Activated T-cell treated with anti-CD3 and anti-CD28 coated beads for 24 hours (primary cell): ENCODE measurements at regions not wholly inside any gene's neighbourhood (a gene's known extent, or its start where the extent isn't known, plus 50 kb on each side); places are given as distances from the start of the nearest gene placed in this dataset.

ENCODE experiments used
- DNase-seq: peaks from one replicate; pipeline ENCODE4 v3.0.0-alpha.2; 2020; ENCODE audit warnings: low read depth

- DNase-seq, result no peak
Observed at GRCh38 chr2:104447831-104448434, 406.0 kb upstream of the POU3F3 start.

GRCh38 chr2:104448661-104449440 is 405.1 kb upstream of the POU3F3 start:
- DNase-seq, result no peak

- no peak for DNase-seq
Observed at GRCh38 chr2:104452558-104452957, 401.4 kb upstream of the POU3F3 start.

GRCh38 chr2:104462731-104463130 is 391.2 kb upstream of the POU3F3 start:
- no peak for DNase-seq

- DNase-seq, result no peak
Observed at GRCh38 chr2:104465981-104466380, 387.9 kb upstream of the POU3F3 start.

- no peak for DNase-seq
Observed at GRCh38 chr2:104468846-104469245, 385.1 kb upstream of the POU3F3 start.

- DNase-seq, result no peak
Observed at GRCh38 chr2:104472076-104472475, 381.8 kb upstream of the POU3F3 start.

- DNase-seq, result no peak
Observed at GRCh38 chr2:104473546-104473945, 380.4 kb upstream of the POU3F3 start.

GRCh38 chr2:104474716-104475115 is 379.2 kb upstream of the POU3F3 start:
- no peak for DNase-seq

- DNase-seq, result no peak
Observed at GRCh38 chr2:104476075-104476474, 377.8 kb upstream of the POU3F3 start.

GRCh38 chr2:104476563-104476988 is 377.3 kb upstream of the POU3F3 start:
- no peak for DNase-seq

GRCh38 chr2:104481341-104481740 is 372.6 kb upstream of the POU3F3 start:
- no peak for DNase-seq

- no peak for DNase-seq
Observed at GRCh38 chr2:104487366-104487765, 366.5 kb upstream of the POU3F3 start.

GRCh38 chr2:104493698-104494097 is 360.2 kb upstream of the POU3F3 start:
- no peak for DNase-seq

GRCh38 chr2:104501342-104501741 is 352.6 kb upstream of the POU3F3 start:
- no peak for DNase-seq

GRCh38 chr2:104501929-104502328 is 352.0 kb upstream of the POU3F3 start:
- DNase-seq, result no peak

GRCh38 chr2:104502901-104503300 is 351.0 kb upstream of the POU3F3 start:
- no peak for DNase-seq

GRCh38 chr2:104504331-104505073 is 349.4 kb upstream of the POU3F3 start:
- no peak for DNase-seq

GRCh38 chr2:104518256-104518655 is 335.7 kb upstream of the POU3F3 start:
- DNase-seq, result no peak

- no peak for DNase-seq
Observed at GRCh38 chr2:104521247-104521646, 332.7 kb upstream of the POU3F3 start.

GRCh38 chr2:104523921-104524320 is 330.0 kb upstream of the POU3F3 start:
- no peak for DNase-seq

GRCh38 chr2:104528101-104528500 is 325.8 kb upstream of the POU3F3 start:
- DNase-seq, result no peak

- DNase-seq, result no peak
Observed at GRCh38 chr2:104531122-104531521, 322.8 kb upstream of the POU3F3 start.
